IMR-90 (cell line): ENCODE measurements at regions not wholly inside any gene's neighbourhood (a gene's known extent, or its start where the extent isn't known, plus 50 kb on each side); places are given as distances from the start of the nearest gene placed in this dataset.

Experiments
- ATAC-seq: fragments of 200-7000 bp; cut with Tn5 transposase; 2 replicates; pipeline ENCODE4 v1.9.1; 2020; ENCODE audit warnings: low read depth, mild to moderate bottlenecking, moderate library complexity
- BruUV-seq: library from RNA; stranded (reverse); fragments of 400-500 nt; replicated peaks from 2 replicates; lab custom pipeline; 2021; lab: Mats Ljungman, UMichigan
- CTCF ChIA-PET: fragments of 300-600 bp; formaldehyde crosslinking; extraction: SDS; loops from one replicate; lab custom pipeline; 2021; ENCODE audit warnings: antibody characterized with exemption; lab: Yijun Ruan, JAX
- POLR2A ChIA-PET: fragments of 300-600 bp; sonication (Branson Sonifier 250); formaldehyde crosslinking; loops from one replicate; lab custom pipeline; 2022; ENCODE audit warnings: antibody characterized with exemption; ENCODE audit not compliant: unreplicated experiment; lab: Charles Lee
- DNase-seq: peaks from one replicate; pipeline ENCODE4 v3.0.0; 2013
- H2AFZ ChIP-seq: replicated peaks from 2 replicates; pipeline ENCODE3; 2013; ENCODE audit warnings: low read length, mild to moderate bottlenecking; ENCODE audit not compliant: poor library complexity
- H2AK5ac ChIP-seq: 2 replicates; pipeline ENCODE4 v1.6.1; 2013; ENCODE audit warnings: low read depth, low read length, inconsistent platforms
- H2AK9ac ChIP-seq: replicated peaks from 2 replicates; pipeline ENCODE3; 2013; ENCODE audit warnings: mild to moderate bottlenecking, low read depth, low read length, moderate library complexity; ENCODE audit not compliant: poor library complexity
- H2BK120ac ChIP-seq: 2 replicates; pipeline ENCODE4 v1.6.1; 2013; ENCODE audit warnings: low read depth, low read length, inconsistent platforms
- H2BK15ac ChIP-seq: 3 replicates; pipeline ENCODE4 v1.6.1; 2013; ENCODE audit warnings: low read depth, low read length, inconsistent platforms
- H2BK20ac ChIP-seq: 2 replicates; pipeline ENCODE4 v1.6.1; 2013; ENCODE audit warnings: low read depth, mild to moderate bottlenecking, inconsistent platforms, low read length, moderate library complexity
- H2BK5ac ChIP-seq: 2 replicates; pipeline ENCODE4 v1.6.1; 2013; ENCODE audit warnings: mild to moderate bottlenecking, low read depth, low read length, inconsistent platforms; ENCODE audit not compliant: poor library complexity, severe bottlenecking
- H3K14ac ChIP-seq: replicated peaks from 2 replicates; pipeline ENCODE4 v1.6.1; 2013; ENCODE audit warnings: low read depth, low read length, inconsistent platforms
- H3K18ac ChIP-seq: 2 replicates; pipeline ENCODE4 v1.6.1; 2013; ENCODE audit warnings: low read depth, low read length, control low read depth
- H3K23ac ChIP-seq: 2 replicates; pipeline ENCODE4 v1.6.1; 2013; ENCODE audit warnings: low read depth, low read length, inconsistent platforms
- H3K27ac ChIP-seq: 2 replicates; pipeline ENCODE4 v1.5.1; 2013; ENCODE audit warnings: mild to moderate bottlenecking, control low read depth, low read length; ENCODE audit not compliant: insufficient read depth
- H3K27me3 ChIP-seq: 2 replicates; pipeline ENCODE4 v1.6.1; 2013; ENCODE audit warnings: low read length; ENCODE audit not compliant: control insufficient read depth, insufficient read depth
- H3K36me3 ChIP-seq: 2 replicates; pipeline ENCODE4 v1.6.1; 2013; ENCODE audit warnings: low read length, mixed read lengths; ENCODE audit not compliant: control insufficient read depth, insufficient read depth
- H3K4ac ChIP-seq: 2 replicates; pipeline ENCODE4 v1.6.1; 2013; ENCODE audit warnings: low read depth, low read length, inconsistent platforms
- H3K4me1 ChIP-seq: 2 replicates; pipeline ENCODE4 v1.6.1; 2013; ENCODE audit warnings: low read length, mixed read lengths; ENCODE audit not compliant: control insufficient read depth, insufficient read depth
- H3K4me2 ChIP-seq: 2 replicates; pipeline ENCODE4 v1.6.1; 2013; ENCODE audit warnings: low read depth, mild to moderate bottlenecking, control low read depth, low read length, moderate library complexity
- H3K4me3 ChIP-seq: 2 replicates; pipeline ENCODE4 v1.5.1; 2013; ENCODE audit warnings: low read depth, mild to moderate bottlenecking, control low read depth, low read length, moderate library complexity; ENCODE audit not compliant: insufficient read depth
- H3K56ac ChIP-seq: 2 replicates; pipeline ENCODE4 v1.6.1; 2013; ENCODE audit warnings: low read length, inconsistent platforms; ENCODE audit not compliant: insufficient read depth; ENCODE audit errors: extremely low read depth
- H3K79me1 ChIP-seq, 2 experiments: 2 replicates each; pipeline ENCODE4 v1.6.1; 2013; ENCODE audit warnings: low read length in 2 of 2, inconsistent platforms in 1 of 2, low read depth in 1 of 2
- H3K9ac ChIP-seq: 2 replicates; pipeline ENCODE4 v1.6.1; 2013; ENCODE audit warnings: low read depth, low read length, control low read depth
- H3K9me1 ChIP-seq: 2 replicates; pipeline ENCODE4 v1.6.1; 2013; ENCODE audit warnings: low read length, inconsistent platforms; ENCODE audit not compliant: insufficient read depth
- H3K9me3 ChIP-seq: 2 replicates; pipeline ENCODE4 v1.6.1; 2013; ENCODE audit warnings: low read length; ENCODE audit not compliant: control insufficient read depth, insufficient read depth
- H4K20me1 ChIP-seq: 2 replicates; pipeline ENCODE4 v1.6.1; 2013; ENCODE audit warnings: low read length, inconsistent platforms; ENCODE audit not compliant: insufficient read depth
- H4K5ac ChIP-seq: 2 replicates; pipeline ENCODE4 v1.6.1; 2013; ENCODE audit warnings: mild to moderate bottlenecking, low read depth, low read length, control low read depth
- H4K8ac ChIP-seq, 2 experiments: 2 replicates each; pipeline ENCODE4 v1.6.1; 2013; ENCODE audit warnings: low read depth in 2 of 2, low read length in 2 of 2, control low read depth in 1 of 2, inconsistent platforms in 1 of 2
- H4K91ac ChIP-seq: 2 replicates; pipeline ENCODE4 v1.6.1; 2013; ENCODE audit warnings: low read depth, low read length, inconsistent platforms; ENCODE audit not compliant: insufficient read depth
- CEBPB ChIP-seq: IDR thresholded peaks from 2 replicates; pipeline ENCODE4 v1.6.1; 2012; ENCODE audit warnings: low read depth, low read length, improper control_type of control experiment
- FOS ChIP-seq: fragments of 150-350 bp; IDR thresholded peaks from 2 replicates; pipeline ENCODE4 v1.6.1; 2016; ENCODE audit warnings: low read depth, low read length
- MAZ ChIP-seq: IDR thresholded peaks from 2 replicates; pipeline ENCODE4 v1.6.1; 2012; ENCODE audit warnings: low read depth, mild to moderate bottlenecking, low read length, improper control_type of control experiment, moderate library complexity, borderline replicate concordance
- NFE2L2 ChIP-seq: fragments of 150-350 bp; IDR thresholded peaks from 2 replicates; pipeline ENCODE4 v1.6.1; 2016; ENCODE audit warnings: low read depth, mild to moderate bottlenecking, low read length
- POLR2A ChIP-seq: IDR thresholded peaks from 2 replicates; pipeline ENCODE4 v1.6.1; 2012; ENCODE audit warnings: mild to moderate bottlenecking, low read depth, low read length
- RCOR1 ChIP-seq: IDR thresholded peaks from 2 replicates; pipeline ENCODE4 v1.6.1; 2012; ENCODE audit warnings: mild to moderate bottlenecking, low read length, improper control_type of control experiment; ENCODE audit not compliant: insufficient replicate concordance
- RFX5 ChIP-seq: IDR thresholded peaks from 2 replicates; pipeline ENCODE4 v1.8.0; 2012; ENCODE audit warnings: low read depth, mild to moderate bottlenecking, low read length, moderate library complexity
- USF2 ChIP-seq: fragments of 150-350 bp; IDR thresholded peaks from 2 replicates; pipeline ENCODE4 v1.6.1; 2017; ENCODE audit warnings: mild to moderate bottlenecking, antibody characterized with exemption, low read length, low read depth
- dilution Hi-C: fragments of 300-500 bp; cut with HindIII; formaldehyde crosslinking; loops from one replicate; pipeline ENCODE4 v1.14.3; 2018; ENCODE audit warnings: low sequenced_read_pairs; ENCODE audit not compliant: unreplicated experiment
- in situ Hi-C: fragments of 300-500 bp; cut with MboI; formaldehyde crosslinking; loops from 3 replicates; pipeline ENCODE4 v1.14.3; 2019; ENCODE audit warnings: low sequenced_read_pairs, inconsistent platforms, mixed read lengths
- intact Hi-C: fragments of 100-400 bp; cut with micrococcal nuclease; formaldehyde crosslinking; loops from 2 replicates; pipeline ENCODE4 v1.10.0; 2022
- TF ChIP-seq, protein P1 (sequence below): conservative IDR thresholded peaks from 2 replicates; pipeline ENCODE4 v1.5.1; 2012; ENCODE audit warnings: mild to moderate bottlenecking, low read depth, low read length, improper control_type of control experiment
- TF ChIP-seq, protein P2 (sequence below): fragments of 150-350 bp; IDR thresholded peaks from 2 replicates; pipeline ENCODE4 v1.6.1; 2016; ENCODE audit warnings: low read depth, mild to moderate bottlenecking, low read length, moderate library complexity, borderline replicate concordance

DNA sequence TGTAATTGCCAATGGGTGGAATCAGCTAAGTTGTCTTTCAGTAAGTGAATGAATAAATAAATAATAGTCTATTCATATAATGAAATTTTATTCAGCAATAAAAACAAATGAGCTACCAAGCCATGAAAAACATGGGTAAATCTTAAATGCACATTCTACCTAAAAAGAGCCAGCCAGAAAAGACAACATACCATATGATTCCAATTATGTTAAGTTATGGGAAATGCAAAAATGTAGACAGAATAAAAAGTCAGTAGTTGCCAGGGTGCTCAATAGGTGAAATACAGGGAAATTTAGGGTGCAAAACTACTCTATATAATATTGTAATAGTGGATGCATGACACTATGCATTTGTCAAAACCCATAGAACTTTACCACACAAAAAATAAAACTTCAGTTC lies 277.2 kb upstream of the EPHA6 start:
- Histone ChIP-seq H3K36me3 (no peaks in the 10 kb centered on the region), H2AK9ac (no peak overlapping the region), H3K9ac (no peak overlapping the region), H4K8ac (no peak overlapping the region), H3K14ac (no peak overlapping the region), H2BK15ac (no peak overlapping the region), H2BK20ac (no peak overlapping the region), H3K4me2 (no peak overlapping the region), H4K20me1 (no peaks in the 10 kb centered on the region), H3K4ac (no peak overlapping the region), H3K27ac (no peak overlapping the region), H3K56ac (no peak overlapping the region), H3K79me1 (no peaks in the 10 kb centered on the region), H3K9me3 (peaks cover 5% of the 10 kb centered on the region), H4K5ac (no peak overlapping the region), H4K91ac (no peak overlapping the region), H3K9me1 (no peaks in the 10 kb centered on the region), H3K4me3 (no peak overlapping the region), H3K4me1 (no peaks in the 10 kb centered on the region), H2AK5ac (no peak overlapping the region), H3K23ac (no peak overlapping the region), H2BK120ac (no peak overlapping the region), H3K18ac (no peak overlapping the region), H3K27me3 (no peaks in the 10 kb centered on the region), H2AFZ (no peak overlapping the region), H2BK5ac (no peak overlapping the region)
- DNase-seq, result no peak
- CTCF ChIA-PET, result no interaction called here
- no peak for TF ChIP-seq MAZ
- TF ChIP-seq, protein P1, sequence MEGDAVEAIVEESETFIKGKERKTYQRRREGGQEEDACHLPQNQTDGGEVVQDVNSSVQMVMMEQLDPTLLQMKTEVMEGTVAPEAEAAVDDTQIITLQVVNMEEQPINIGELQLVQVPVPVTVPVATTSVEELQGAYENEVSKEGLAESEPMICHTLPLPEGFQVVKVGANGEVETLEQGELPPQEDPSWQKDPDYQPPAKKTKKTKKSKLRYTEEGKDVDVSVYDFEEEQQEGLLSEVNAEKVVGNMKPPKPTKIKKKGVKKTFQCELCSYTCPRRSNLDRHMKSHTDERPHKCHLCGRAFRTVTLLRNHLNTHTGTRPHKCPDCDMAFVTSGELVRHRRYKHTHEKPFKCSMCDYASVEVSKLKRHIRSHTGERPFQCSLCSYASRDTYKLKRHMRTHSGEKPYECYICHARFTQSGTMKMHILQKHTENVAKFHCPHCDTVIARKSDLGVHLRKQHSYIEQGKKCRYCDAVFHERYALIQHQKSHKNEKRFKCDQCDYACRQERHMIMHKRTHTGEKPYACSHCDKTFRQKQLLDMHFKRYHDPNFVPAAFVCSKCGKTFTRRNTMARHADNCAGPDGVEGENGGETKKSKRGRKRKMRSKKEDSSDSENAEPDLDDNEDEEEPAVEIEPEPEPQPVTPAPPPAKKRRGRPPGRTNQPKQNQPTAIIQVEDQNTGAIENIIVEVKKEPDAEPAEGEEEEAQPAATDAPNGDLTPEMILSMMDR, result no peak
- no peak for TF ChIP-seq FOS
- TF ChIP-seq, protein P2, sequence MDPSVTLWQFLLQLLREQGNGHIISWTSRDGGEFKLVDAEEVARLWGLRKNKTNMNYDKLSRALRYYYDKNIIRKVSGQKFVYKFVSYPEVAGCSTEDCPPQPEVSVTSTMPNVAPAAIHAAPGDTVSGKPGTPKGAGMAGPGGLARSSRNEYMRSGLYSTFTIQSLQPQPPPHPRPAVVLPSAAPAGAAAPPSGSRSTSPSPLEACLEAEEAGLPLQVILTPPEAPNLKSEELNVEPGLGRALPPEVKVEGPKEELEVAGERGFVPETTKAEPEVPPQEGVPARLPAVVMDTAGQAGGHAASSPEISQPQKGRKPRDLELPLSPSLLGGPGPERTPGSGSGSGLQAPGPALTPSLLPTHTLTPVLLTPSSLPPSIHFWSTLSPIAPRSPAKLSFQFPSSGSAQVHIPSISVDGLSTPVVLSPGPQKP, result no peak
- no peak for TF ChIP-seq NFE2L2
- no peak for TF ChIP-seq RCOR1
- no peak for TF ChIP-seq RFX5
- TF ChIP-seq POLR2A, result no peak
- no peak for TF ChIP-seq USF2
- no peak for TF ChIP-seq CEBPB
- POLR2A ChIA-PET, result no interaction called here
- dilution Hi-C loops (no loop called here), in situ Hi-C loops (no loop called here), intact Hi-C loops (no loop called here)
- no TSS peak for BruUV-seq
- no peak for ATAC-seq
